ENCODE measurements at regions not wholly inside any gene's neighbourhood (a gene's known extent, or its start where the extent isn't known, plus 50 kb on each side); places are given as distances from the start of the nearest gene placed in this dataset.
"Not testable (repeated sequence)": the region's sequence is repeated elsewhere in the genome, so short reads cannot be mapped to it uniquely, and the experiment has no call there.

DNA sequence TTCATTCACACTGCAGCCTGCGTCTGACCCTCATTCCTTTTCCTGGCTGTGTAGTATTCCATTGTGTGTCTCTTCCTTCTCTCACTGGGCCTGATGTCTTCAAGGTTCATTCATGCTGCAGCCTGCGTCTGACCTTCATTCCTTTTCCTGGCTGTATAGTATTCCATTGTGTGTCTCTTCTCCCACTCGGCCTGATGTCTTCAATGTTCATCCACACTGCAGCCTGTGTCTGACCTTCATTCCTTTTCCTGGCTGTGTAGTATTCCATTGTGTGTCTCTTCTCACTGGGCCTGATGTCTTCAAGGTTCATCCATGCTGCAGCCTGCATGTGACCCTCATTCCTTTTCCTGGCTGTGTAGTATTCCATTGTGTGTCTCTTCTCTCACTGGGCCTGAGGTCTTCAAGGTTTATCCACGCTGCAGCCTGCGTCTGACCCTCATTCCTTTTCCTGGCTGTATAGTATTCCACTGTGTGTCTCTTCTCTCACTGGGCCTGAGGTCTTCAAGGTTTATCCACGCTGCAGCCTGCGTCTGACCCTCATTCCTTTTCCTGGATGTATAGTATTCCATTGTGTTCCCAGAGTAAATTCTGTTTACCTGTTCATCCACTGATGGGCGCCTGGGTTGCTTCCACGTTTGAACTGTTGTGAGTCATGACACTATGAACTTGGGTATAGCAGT, 191.0 kb downstream of the CRLF2 start:
- not testable (repeated sequence) for H3K4me1 ChIP-seq; H3K27me3 ChIP-seq; H3K4me3 ChIP-seq; H3K27ac ChIP-seq; H3K36me3 ChIP-seq; DNase-seq; H3K9me3 ChIP-seq (replicated peaks)

DNA sequence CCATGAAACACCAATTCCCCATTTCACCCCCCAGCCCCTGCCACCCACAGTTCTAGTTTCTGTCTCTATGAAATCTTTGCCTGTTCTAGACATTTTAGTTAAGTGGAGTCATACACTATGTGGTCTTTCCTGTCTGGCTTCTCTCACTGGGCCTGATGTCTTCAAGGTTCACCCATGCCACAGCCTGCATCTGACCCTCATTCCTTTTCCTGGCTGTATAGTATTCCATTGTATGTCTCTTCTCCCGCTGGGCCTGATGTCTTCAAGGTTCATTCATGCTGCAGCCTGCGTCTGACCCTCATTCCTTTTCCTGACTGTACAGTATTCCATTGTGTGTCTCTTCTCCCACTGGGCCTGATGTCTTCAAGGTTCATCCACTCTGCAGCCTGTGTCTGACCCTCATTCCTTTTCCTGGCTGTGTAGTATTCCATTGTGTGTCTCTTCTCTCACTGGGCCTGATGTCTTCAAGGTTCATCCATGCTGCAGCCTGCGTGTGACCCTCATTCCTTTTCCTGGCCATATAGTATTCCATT, 191.7 kb downstream of the CRLF2 start:
- Histone ChIP-seq H3K27ac (no peak overlapping the region), H3K27me3 (no peaks in the 10 kb centered on the region), H3K4me1 (no peaks in the 10 kb centered on the region), H3K4me3 (no peak overlapping the region), H3K9me3 (replicated peaks) (no peaks in the 10 kb centered on the region), H3K36me3 (no peaks in the 10 kb centered on the region)
- no peak for DNase-seq

DNA sequence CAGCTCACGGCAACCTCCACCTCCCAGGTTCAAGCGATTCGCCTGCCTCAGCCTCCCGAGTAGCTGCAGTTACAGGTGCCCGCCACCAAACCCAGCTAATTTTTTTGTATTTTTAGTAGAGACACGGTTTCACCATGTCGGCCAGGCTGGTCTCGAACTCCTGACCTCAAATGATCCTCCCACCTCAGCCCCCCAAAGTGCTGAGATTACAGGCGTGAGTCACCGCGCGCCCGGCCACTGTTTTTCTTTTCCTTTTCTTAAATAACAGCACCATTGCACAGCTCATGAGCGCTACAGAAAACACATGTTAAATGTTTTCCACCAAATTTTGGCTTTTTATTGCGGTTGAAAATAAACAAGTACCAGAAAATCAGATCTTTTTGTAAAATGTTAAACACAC, 195.5 kb downstream of the CRLF2 start:
- H3K27me3 ChIP-seq; H3K9me3 ChIP-seq (replicated peaks): not testable (repeated sequence)

DNA sequence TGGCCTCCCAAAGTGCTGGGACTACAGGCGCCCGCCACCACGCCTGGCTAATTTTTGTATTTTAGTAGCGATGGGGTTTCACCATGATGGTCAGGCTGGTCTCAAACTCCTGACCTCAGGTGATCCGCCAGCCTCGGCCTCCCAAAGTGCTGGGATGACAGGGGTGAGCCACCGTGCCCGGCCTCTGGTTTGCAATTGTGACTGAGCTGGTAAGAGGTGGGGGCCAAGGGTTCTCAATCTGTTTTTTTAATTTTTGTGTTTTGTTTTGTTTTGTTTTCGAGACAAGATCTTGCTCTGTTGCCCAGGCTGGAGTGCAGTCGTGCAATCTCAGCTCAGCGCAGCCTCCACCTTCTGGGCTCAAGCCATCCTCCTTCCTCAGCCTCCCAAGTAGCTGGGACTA, 196.2 kb downstream of the CRLF2 start:
- not testable (repeated sequence) for H3K4me1 ChIP-seq; H3K9me3 ChIP-seq (replicated peaks); H3K4me3 ChIP-seq

More for the DNA sequence above, 195.5 kb downstream of the CRLF2 start:
- not testable (repeated sequence) for H3K36me3 ChIP-seq, H3K4me1 ChIP-seq, H3K27ac ChIP-seq, DNase-seq, H3K4me3 ChIP-seq

DNA sequence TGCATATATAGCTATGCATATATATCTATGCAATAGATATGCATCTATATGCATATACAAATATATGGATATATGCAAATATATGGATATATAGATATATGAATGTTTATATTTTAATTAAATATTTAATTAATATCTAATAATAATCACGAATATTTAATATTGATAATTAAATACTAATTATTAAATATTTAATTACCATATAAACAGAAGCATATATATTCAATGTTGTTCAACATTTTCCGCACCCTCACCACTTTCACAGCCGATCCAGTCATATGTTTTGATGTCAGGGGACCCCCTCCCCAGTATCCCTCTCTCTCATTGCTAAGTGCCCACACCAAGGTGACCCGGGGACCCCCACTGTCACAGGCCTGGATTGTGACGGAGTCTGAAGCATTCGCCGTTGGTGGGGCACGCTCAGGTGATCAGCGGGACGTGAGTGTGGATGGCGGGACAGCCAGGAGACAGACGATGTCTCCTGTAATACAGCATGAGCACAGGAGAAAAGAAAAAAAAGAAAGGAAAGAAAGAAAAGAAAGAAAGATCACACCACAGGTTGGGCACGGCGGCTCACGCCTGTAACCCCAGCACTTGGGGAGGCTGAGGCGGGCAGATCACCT, 199.7 kb downstream of the CRLF2 start:
- Histone ChIP-seq H3K27me3 (no peaks in the 10 kb centered on the region), H3K27ac (no peak overlapping the region), H3K4me1 (no peaks in the 10 kb centered on the region), H3K9me3 (replicated peaks) (no peaks in the 10 kb centered on the region), H3K4me3 (no peak overlapping the region), H3K36me3 (no peaks in the 10 kb centered on the region)
- no peak for DNase-seq

More for the DNA sequence above, 196.2 kb downstream of the CRLF2 start:
- H3K27ac ChIP-seq, DNase-seq, H3K27me3 ChIP-seq, H3K36me3 ChIP-seq: not testable (repeated sequence)

DNA sequence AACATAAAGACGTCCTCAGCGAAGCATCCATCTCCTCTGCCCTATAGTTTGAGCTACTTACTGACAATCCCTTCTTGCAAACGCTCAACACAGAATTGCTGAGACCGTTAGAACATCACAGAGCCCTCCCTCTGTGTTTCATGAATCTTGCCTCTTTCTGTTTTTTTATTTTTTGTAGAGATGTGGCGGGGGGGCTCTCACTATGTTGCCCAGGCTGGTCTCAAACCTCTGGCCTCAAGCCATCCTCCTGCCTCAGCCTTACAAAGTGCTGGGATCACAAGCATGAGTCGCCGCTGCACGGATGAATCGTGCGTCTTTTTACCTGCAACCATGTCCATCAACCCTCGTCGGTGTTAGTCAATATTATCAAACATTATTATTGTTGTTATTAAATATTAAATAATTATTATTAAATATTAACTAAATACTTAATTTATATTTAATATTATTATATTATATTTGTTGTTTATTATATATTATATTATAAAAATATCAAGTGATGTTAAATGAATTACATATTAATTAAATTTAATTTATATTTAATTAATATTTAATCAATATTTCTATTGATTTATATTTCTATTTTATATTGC, 200.7 kb downstream of the CRLF2 start:
- no peaks in the 10 kb centered on the region for H3K9me3 ChIP-seq (replicated peaks)
- H3K27ac ChIP-seq, result no peak overlapping the region
- H3K4me3 ChIP-seq, result no peak overlapping the region
- no peaks in the 10 kb centered on the region for H3K36me3 ChIP-seq
- no peak for DNase-seq
- no peaks in the 10 kb centered on the region for H3K27me3 ChIP-seq
- H3K4me1 ChIP-seq, result no peaks in the 10 kb centered on the region

DNA sequence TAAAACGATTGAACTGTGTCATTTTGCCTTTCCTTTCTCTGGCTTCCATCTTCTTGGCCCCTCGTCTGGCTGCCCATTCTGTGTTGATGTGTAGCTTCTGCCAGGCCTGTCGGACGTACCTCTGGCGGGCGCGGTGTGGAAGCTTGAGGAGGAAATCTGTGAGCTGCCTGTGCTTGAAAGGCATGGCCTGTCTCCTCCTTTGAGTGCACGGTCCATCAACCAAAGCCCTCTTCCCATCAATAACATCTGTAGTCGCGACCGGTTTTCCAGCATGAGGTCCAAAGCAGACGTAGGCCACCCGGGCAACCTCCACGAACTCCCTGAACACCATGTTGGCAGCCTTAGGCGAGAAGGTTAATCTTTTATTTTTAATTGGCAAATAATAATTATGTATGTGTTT, 202.7 kb downstream of the CRLF2 start:
- H3K4me1 ChIP-seq, result no peaks in the 10 kb centered on the region
- H3K36me3 ChIP-seq, result no peaks in the 10 kb centered on the region
- no peaks in the 10 kb centered on the region for H3K27me3 ChIP-seq
- no peak overlapping the region for H3K4me3 ChIP-seq
- no peak overlapping the region for H3K27ac ChIP-seq
- H3K9me3 ChIP-seq (replicated peaks), result no peaks in the 10 kb centered on the region
- DNase-seq, result no peak

DNA sequence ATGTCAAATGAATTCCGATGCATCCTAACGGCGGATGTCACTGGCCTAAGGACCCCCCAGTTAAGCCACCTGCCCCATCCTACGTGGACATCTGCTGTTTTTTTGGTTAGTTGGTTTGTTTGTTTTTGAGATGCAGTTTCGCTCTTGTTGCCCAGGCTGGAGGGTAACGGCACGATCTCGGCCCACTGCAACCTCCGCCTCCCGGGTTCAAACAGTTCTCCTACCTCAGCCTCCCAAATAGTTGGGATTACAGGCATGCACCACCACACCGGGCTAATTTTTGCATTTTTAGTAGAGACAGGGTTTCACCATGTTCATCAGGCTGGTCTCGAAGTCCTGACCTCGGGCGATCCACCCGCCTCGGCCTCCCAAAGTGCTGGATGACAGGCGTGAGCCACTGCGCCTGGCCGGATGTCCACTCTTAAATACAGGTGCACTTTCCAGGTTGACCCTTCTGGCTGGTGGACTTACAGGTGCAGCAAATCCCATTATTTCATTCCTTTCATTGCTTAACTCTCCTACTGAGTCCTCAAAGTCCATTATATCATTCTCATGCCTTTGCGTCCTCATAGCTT, 206.2 kb downstream of the CRLF2 start:
- Histone ChIP-seq H3K4me1 (no peaks in the 10 kb centered on the region), H3K27me3 (no peaks in the 10 kb centered on the region), H3K9me3 (replicated peaks) (no peaks in the 10 kb centered on the region), H3K4me3 (no peak overlapping the region), H3K27ac (no peak overlapping the region), H3K36me3 (no peaks in the 10 kb centered on the region)
- no peak for DNase-seq

DNA sequence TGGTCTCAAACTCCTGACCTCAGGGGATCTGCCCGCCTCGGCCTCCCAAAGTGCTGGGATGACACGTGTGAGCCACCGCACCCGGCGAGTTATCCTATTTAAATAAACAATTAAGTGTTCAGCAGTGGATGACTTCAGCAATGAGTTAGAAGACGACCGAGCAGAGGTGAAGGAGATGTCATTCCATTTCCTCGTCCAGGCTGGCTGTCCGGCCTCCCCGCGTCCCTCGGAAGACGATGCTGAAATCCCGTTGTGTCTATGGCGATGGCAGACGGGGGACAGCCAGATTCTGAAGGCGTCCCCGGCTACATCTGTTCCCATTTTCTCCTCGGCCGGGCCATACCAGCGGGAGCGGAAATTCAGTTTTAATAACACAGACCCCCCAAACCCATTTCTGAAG, 209.8 kb downstream of the CRLF2 start:
- H3K4me3 ChIP-seq, result no peak overlapping the region
- H3K9me3 ChIP-seq (replicated peaks), result no peaks in the 10 kb centered on the region
- H3K4me1 ChIP-seq, result no peaks in the 10 kb centered on the region
- no peak for DNase-seq
- no peak overlapping the region for H3K27ac ChIP-seq
- H3K27me3 ChIP-seq, result no peaks in the 10 kb centered on the region
- H3K36me3 ChIP-seq, result no peaks in the 10 kb centered on the region

DNA sequence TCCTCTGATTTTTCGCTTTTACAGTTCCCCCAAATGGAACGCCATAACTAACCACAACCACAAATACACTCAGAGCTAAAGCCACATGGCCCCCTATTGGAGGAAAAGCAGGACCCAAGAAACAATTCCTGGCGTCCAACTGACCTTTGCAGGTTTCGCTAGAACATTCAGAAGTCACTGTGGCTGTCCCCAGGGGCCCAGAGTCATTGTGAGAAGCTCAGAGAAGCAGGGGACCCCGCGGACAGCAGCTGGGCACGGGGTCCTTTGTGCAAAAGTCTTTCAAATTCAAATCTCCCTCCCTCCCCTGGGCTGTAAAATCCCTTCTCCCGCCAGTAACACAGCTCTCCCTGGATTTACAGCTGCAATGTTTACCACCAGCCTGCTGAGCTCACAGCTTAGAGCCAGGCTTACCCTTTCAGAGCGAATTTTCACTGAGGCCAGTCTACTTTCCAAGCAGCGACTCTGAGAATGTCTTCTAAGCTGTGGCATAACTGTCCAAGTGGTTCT, 214.8 kb downstream of the CRLF2 start:
- Histone ChIP-seq H3K36me3 (no peaks in the 10 kb centered on the region), H3K4me1 (no peaks in the 10 kb centered on the region), H3K9me3 (replicated peaks) (no peaks in the 10 kb centered on the region), H3K4me3 (no peak overlapping the region), H3K27ac (no peak overlapping the region), H3K27me3 (no peaks in the 10 kb centered on the region)
- DNase-seq, result peak in 1 of 2 experiments; percentile 14

DNA sequence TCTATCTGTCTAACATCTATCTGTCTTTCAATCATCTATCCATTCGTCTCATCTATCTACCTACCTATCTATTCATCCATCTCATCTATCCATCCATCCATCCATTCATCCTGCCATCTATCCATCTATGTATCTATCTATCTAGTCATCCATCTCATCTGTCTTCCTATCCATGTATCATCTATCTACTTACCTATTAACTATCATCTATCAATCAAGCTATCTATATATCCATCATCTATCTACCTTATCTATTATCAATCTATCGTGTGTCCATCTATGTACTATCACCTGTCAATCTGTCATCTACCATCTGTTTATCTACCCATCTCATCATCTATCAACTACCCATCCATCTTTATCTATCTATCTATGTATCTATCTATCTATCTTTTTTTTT, 217.7 kb downstream of the CRLF2 start:
- H3K36me3 ChIP-seq, result no peaks in the 10 kb centered on the region
- DNase-seq, result no peak
- no peaks in the 10 kb centered on the region for H3K9me3 ChIP-seq (replicated peaks)
- no peaks in the 10 kb centered on the region for H3K27me3 ChIP-seq
- no peaks in the 10 kb centered on the region for H3K4me1 ChIP-seq
- no peak overlapping the region for H3K27ac ChIP-seq
- no peak overlapping the region for H3K4me3 ChIP-seq

DNA sequence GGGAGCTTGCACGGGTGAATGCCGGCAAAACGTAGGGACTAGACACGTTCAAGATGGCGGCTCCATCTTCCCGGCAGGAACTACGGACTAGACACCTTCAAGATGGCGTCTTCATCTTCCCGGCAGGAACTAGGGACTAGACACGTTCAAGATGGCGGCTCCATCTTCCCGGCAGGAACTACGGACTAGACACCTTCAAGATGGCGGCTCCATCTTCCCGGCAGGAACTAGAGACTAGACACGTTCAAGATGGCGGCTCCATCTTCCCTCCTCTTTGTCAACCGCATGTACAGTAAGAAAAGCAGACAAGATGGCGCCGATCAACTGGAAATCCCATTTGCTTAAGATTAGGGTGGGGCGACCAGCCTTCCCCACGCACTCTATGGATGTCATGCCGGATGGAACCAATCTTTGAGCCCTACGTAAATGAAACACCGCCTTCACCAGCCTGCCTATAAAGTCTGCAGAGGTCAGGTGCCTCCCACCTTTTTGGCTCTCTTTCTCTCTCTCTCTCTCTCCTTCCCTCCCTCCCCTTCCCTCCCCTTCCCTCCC, 222.4 kb downstream of the CRLF2 start:
- H3K4me3 ChIP-seq, result no peak overlapping the region
- peak; percentile 50 to 58 for DNase-seq
- H3K27ac ChIP-seq, result no peak overlapping the region
- H3K9me3 ChIP-seq (replicated peaks), result no peaks in the 10 kb centered on the region
- H3K27me3 ChIP-seq, result no peaks in the 10 kb centered on the region
- no peaks in the 10 kb centered on the region for H3K36me3 ChIP-seq
- no peaks in the 10 kb centered on the region for H3K4me1 ChIP-seq

DNA sequence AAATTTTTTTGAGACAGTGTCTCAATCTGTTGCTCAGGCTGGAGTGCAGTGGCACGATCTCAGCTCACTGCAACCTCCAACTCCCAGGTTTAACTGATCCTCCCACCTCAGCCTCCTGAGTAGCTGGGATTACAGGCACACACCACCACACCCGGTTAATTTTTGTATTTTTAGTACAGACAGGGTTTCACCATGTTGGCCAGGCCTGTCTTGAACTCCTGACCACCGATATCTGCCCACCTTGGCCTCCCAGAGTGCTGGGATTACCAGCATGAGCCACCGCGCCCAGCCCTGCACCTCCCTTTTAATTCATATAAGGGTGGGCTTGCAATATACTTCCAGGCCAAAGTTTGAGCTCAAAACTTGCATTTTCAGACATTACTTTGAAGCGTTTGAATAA, 223.9 kb downstream of the CRLF2 start:
- not testable (repeated sequence) for H3K4me3 ChIP-seq; DNase-seq; H3K4me1 ChIP-seq; H3K27me3 ChIP-seq; H3K9me3 ChIP-seq (replicated peaks); H3K27ac ChIP-seq; H3K36me3 ChIP-seq

DNA sequence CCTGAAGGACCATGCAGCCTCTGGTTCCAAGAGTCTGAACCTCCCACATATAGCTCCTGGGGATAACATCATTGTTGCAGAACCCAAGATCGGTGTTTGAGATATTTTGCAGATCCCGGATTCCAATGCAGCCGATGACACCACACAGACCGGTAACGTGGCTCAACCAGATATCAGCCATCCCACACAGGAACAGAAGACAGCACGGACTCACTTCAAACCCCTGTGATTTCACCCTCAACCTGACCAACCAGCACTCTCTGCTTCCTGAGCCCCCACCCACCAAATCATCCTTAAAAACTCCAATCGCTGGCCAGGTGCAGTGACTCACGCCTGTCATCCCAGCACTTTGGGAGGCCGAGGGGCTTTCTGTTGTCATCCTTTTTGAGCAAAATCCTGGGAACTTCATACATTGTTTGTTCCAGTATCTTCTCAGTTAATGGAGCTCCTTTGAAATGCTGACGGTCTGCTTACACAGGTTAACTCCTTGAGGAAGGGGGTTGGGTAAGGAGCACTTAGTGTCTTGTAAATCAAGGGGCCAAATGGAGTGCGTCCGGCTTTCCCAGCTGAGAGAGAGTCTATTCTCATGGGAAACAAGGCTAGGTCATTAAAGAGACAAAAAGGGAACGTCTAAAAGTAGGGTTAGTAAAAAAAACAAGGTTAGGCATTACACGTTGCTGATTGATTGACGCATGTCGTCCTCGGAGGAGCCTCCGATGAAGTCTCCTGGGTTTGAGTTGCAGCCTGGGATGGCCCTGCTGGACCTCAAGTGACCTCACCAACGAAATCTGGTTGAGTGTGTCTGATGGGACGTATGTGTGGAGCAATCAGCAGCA, 230.4 kb downstream of the CRLF2 start:
- no peaks in the 10 kb centered on the region for H3K4me1 ChIP-seq
- H3K36me3 ChIP-seq, result no peaks in the 10 kb centered on the region
- H3K27me3 ChIP-seq, result no peaks in the 10 kb centered on the region
- no peak overlapping the region for H3K27ac ChIP-seq
- no peaks in the 10 kb centered on the region for H3K9me3 ChIP-seq (replicated peaks)
- H3K4me3 ChIP-seq, result no peak overlapping the region
- no peak for DNase-seq

All from SJCRH30 (cell line).